ENCODE measurements at regions not wholly inside any gene's neighbourhood (a gene's known extent, or its start where the extent isn't known, plus 50 kb on each side); places are given as distances from the start of the nearest gene placed in this dataset.

- Histone ChIP-seq H3K4me3 (ENCODE audit: low read depth, low read length) (no peak overlapping the region), H3K79me2 (ENCODE audit: control insufficient read depth, insufficient read depth, low read length, unreplicated experiment) (no peaks in the 10 kb centered on the region), H3K27ac (ENCODE audit: low read depth, low read length) (no peak overlapping the region), H3K36me3 (ENCODE audit: insufficient read depth, low read length) (no peaks in the 10 kb centered on the region), H3K27me3 (ENCODE audit: insufficient read depth, low read length) (no peaks in the 10 kb centered on the region), H3K4me1 (ENCODE audit: control insufficient read depth, insufficient read depth, low read length, unreplicated experiment) (no peaks in the 10 kb centered on the region), H2AFZ (ENCODE audit: low read length, unreplicated experiment) (no peak overlapping the region)
Measured at GRCh38 chr18:55106906-55107305, 147.6 kb upstream of the CCDC68 start.

GRCh38 chr18:55106466-55106865 lies 147.2 kb upstream of the CCDC68 start:
- H3K4me3 ChIP-seq (ENCODE audit: low read depth, low read length) = no peak overlapping the region
- no peaks in the 10 kb centered on the region for H3K36me3 ChIP-seq (ENCODE audit: insufficient read depth, low read length)
- H3K4me1 ChIP-seq (ENCODE audit: control insufficient read depth, insufficient read depth, low read length, unreplicated experiment) = peaks cover 2% of the 10 kb centered on the region
- no peaks in the 10 kb centered on the region for H3K79me2 ChIP-seq (ENCODE audit: control insufficient read depth, insufficient read depth, low read length, unreplicated experiment)
- H2AFZ ChIP-seq (ENCODE audit: low read length, unreplicated experiment) = no peak overlapping the region
- H3K27me3 ChIP-seq (ENCODE audit: insufficient read depth, low read length) = no peaks in the 10 kb centered on the region
- no peak overlapping the region for H3K27ac ChIP-seq (ENCODE audit: low read depth, low read length)

GRCh38 chr18:55105873-55106272 lies 146.6 kb upstream of the CCDC68 start:
- Histone ChIP-seq H3K36me3 (ENCODE audit: insufficient read depth, low read length) (no peaks in the 10 kb centered on the region), H3K4me3 (ENCODE audit: low read depth, low read length) (no peak overlapping the region), H3K4me1 (ENCODE audit: control insufficient read depth, insufficient read depth, low read length, unreplicated experiment) (peaks cover 7% of the 10 kb centered on the region), H3K27me3 (ENCODE audit: insufficient read depth, low read length) (no peaks in the 10 kb centered on the region), H2AFZ (ENCODE audit: low read length, unreplicated experiment) (no peak overlapping the region), H3K79me2 (ENCODE audit: control insufficient read depth, insufficient read depth, low read length, unreplicated experiment) (no peaks in the 10 kb centered on the region), H3K27ac (ENCODE audit: low read depth, low read length) (no peak overlapping the region)

GRCh38 chr18:55102958-55103456 lies 143.7 kb upstream of the CCDC68 start:
- Histone ChIP-seq H3K4me3 (ENCODE audit: low read depth, low read length) (no peak overlapping the region), H3K79me2 (ENCODE audit: control insufficient read depth, insufficient read depth, low read length, unreplicated experiment) (no peaks in the 10 kb centered on the region), H3K4me1 (ENCODE audit: control insufficient read depth, insufficient read depth, low read length, unreplicated experiment) (peaks cover 15% of the 10 kb centered on the region), H3K27me3 (ENCODE audit: insufficient read depth, low read length) (no peaks in the 10 kb centered on the region), H2AFZ (ENCODE audit: low read length, unreplicated experiment) (no peak overlapping the region), H3K27ac (ENCODE audit: low read depth, low read length) (no peak overlapping the region), H3K36me3 (ENCODE audit: insufficient read depth, low read length) (no peaks in the 10 kb centered on the region)

- no peak overlapping the region for H2AFZ ChIP-seq (ENCODE audit: low read length, unreplicated experiment)
- H3K27me3 ChIP-seq (ENCODE audit: insufficient read depth, low read length) = no peaks in the 10 kb centered on the region
- peaks cover 20% of the 10 kb centered on the region for H3K4me1 ChIP-seq (ENCODE audit: control insufficient read depth, insufficient read depth, low read length, unreplicated experiment)
- H3K36me3 ChIP-seq (ENCODE audit: insufficient read depth, low read length) = no peaks in the 10 kb centered on the region
- no peak overlapping the region for H3K4me3 ChIP-seq (ENCODE audit: low read depth, low read length)
- H3K79me2 ChIP-seq (ENCODE audit: control insufficient read depth, insufficient read depth, low read length, unreplicated experiment) = no peaks in the 10 kb centered on the region
- H3K27ac ChIP-seq (ENCODE audit: low read depth, low read length) = no peak overlapping the region
Measured at GRCh38 chr18:55102501-55102900, 143.2 kb upstream of the CCDC68 start.

GRCh38 chr18:55101458-55101824 lies 142.2 kb upstream of the CCDC68 start:
- no peak overlapping the region for H3K4me3 ChIP-seq (ENCODE audit: low read depth, low read length)

GRCh38 chr18:55100817-55101457 lies 141.7 kb upstream of the CCDC68 start:
- H2AFZ ChIP-seq (ENCODE audit: low read length, unreplicated experiment) = no peak overlapping the region
- H3K27ac ChIP-seq (ENCODE audit: low read depth, low read length) = no peak overlapping the region
- H3K4me1 ChIP-seq (ENCODE audit: control insufficient read depth, insufficient read depth, low read length, unreplicated experiment) = peaks cover 31% of the 10 kb centered on the region
- H3K27me3 ChIP-seq (ENCODE audit: insufficient read depth, low read length) = no peaks in the 10 kb centered on the region
- no peaks in the 10 kb centered on the region for H3K36me3 ChIP-seq (ENCODE audit: insufficient read depth, low read length)
- H3K4me3 ChIP-seq (ENCODE audit: low read depth, low read length) = no peak overlapping the region
- H3K79me2 ChIP-seq (ENCODE audit: control insufficient read depth, insufficient read depth, low read length, unreplicated experiment) = no peaks in the 10 kb centered on the region

More at GRCh38 chr18:55101458-55101824, 142.2 kb upstream of the CCDC68 start:
- Histone ChIP-seq H3K79me2 (ENCODE audit: control insufficient read depth, insufficient read depth, low read length, unreplicated experiment) (no peaks in the 10 kb centered on the region), H3K27ac (ENCODE audit: low read depth, low read length) (no peak overlapping the region), H3K27me3 (ENCODE audit: insufficient read depth, low read length) (no peaks in the 10 kb centered on the region), H2AFZ (ENCODE audit: low read length, unreplicated experiment) (no peak overlapping the region), H3K36me3 (ENCODE audit: insufficient read depth, low read length) (no peaks in the 10 kb centered on the region), H3K4me1 (ENCODE audit: control insufficient read depth, insufficient read depth, low read length, unreplicated experiment) (peaks cover 30% of the 10 kb centered on the region)

GRCh38 chr18:55097456-55098170 lies 138.4 kb upstream of the CCDC68 start:
- H3K27me3 ChIP-seq (ENCODE audit: insufficient read depth, low read length) = no peaks in the 10 kb centered on the region
- H3K4me3 ChIP-seq (ENCODE audit: low read depth, low read length) = no peak overlapping the region
- no peaks in the 10 kb centered on the region for H3K36me3 ChIP-seq (ENCODE audit: insufficient read depth, low read length)
- H3K79me2 ChIP-seq (ENCODE audit: control insufficient read depth, insufficient read depth, low read length, unreplicated experiment) = no peaks in the 10 kb centered on the region
- H3K4me1 ChIP-seq (ENCODE audit: control insufficient read depth, insufficient read depth, low read length, unreplicated experiment) = peaks cover 31% of the 10 kb centered on the region
- H3K27ac ChIP-seq (ENCODE audit: low read depth, low read length) = no peak overlapping the region
- H2AFZ ChIP-seq (ENCODE audit: low read length, unreplicated experiment) = no peak overlapping the region

- peak overlapping the region; percentile 68 for H2AFZ ChIP-seq (ENCODE audit: low read length, unreplicated experiment)
- H3K79me2 ChIP-seq (ENCODE audit: control insufficient read depth, insufficient read depth, low read length, unreplicated experiment) = no peaks in the 10 kb centered on the region
- H3K27me3 ChIP-seq (ENCODE audit: insufficient read depth, low read length) = no peaks in the 10 kb centered on the region
- peaks cover 29% of the 10 kb centered on the region for H3K4me1 ChIP-seq (ENCODE audit: control insufficient read depth, insufficient read depth, low read length, unreplicated experiment)
- H3K36me3 ChIP-seq (ENCODE audit: insufficient read depth, low read length) = no peaks in the 10 kb centered on the region
- no peak overlapping the region for H3K27ac ChIP-seq (ENCODE audit: low read depth, low read length)
- peak overlapping the region; percentile 20; the same call in 1 of the 2 replicates for H3K4me3 ChIP-seq (ENCODE audit: low read depth, low read length)
Measured at GRCh38 chr18:55096263-55096951, 137.1 kb upstream of the CCDC68 start.

- no peaks in the 10 kb centered on the region for H3K79me2 ChIP-seq (ENCODE audit: control insufficient read depth, insufficient read depth, low read length, unreplicated experiment)
- no peak overlapping the region for H3K4me3 ChIP-seq (ENCODE audit: low read depth, low read length)
- no peaks in the 10 kb centered on the region for H3K36me3 ChIP-seq (ENCODE audit: insufficient read depth, low read length)
- H2AFZ ChIP-seq (ENCODE audit: low read length, unreplicated experiment) = no peak overlapping the region
- peaks cover 22% of the 10 kb centered on the region for H3K4me1 ChIP-seq (ENCODE audit: control insufficient read depth, insufficient read depth, low read length, unreplicated experiment)
- H3K27ac ChIP-seq (ENCODE audit: low read depth, low read length) = no peak overlapping the region
- H3K27me3 ChIP-seq (ENCODE audit: insufficient read depth, low read length) = no peaks in the 10 kb centered on the region
Measured at GRCh38 chr18:55095584-55095983, 136.3 kb upstream of the CCDC68 start.
